Activated CD4-positive, alpha-beta T cell treated with anti-CD3 and anti-CD28 coated beads, Interleukin-2, amount 10 ng/mL, durations not matched to agents 7 days and 5 days (primary cell): ENCODE measurements at regions not wholly inside any gene's neighbourhood (a gene's known extent, or its start where the extent isn't known, plus 50 kb on each side); places are given as distances from the start of the nearest gene placed in this dataset.
A peak's percentile ranks its signal among the peaks of the same experiment; 100 is the strongest.

Source experiments
- CTCF ChIA-PET: fragments of 350-600 bp; sonication (Branson Sonifier 250); formaldehyde crosslinking; loops from one replicate; lab custom pipeline; 2021; ENCODE audit warnings: antibody characterized with exemption; lab: Charles Lee
- POLR2A ChIA-PET: fragments of 350-600 bp; sonication (Branson Sonifier 250); formaldehyde crosslinking; loops from one replicate; lab custom pipeline; 2021; ENCODE audit warnings: antibody characterized with exemption; lab: Charles Lee
- DNase-seq: peaks from one replicate; pipeline ENCODE4 v3.0.0-alpha.2; 2020
- H3K27ac Mint-ChIP-seq: one replicate; pipeline ENCODE4 v1.8.0; 2021; ENCODE audit warnings: mild to moderate bottlenecking, moderate library complexity, mixed read lengths
- H3K27me3 Mint-ChIP-seq: one replicate; pipeline ENCODE4 v1.8.0; 2021; ENCODE audit warnings: mixed read lengths
- H3K36me3 Mint-ChIP-seq: one replicate; pipeline ENCODE4 v1.8.0; 2021; ENCODE audit warnings: low read depth, mixed read lengths
- H3K4me1 Mint-ChIP-seq: one replicate; pipeline ENCODE4 v1.8.0; 2021; ENCODE audit warnings: mixed read lengths
- H3K4me3 Mint-ChIP-seq: one replicate; pipeline ENCODE4 v1.8.0; 2021; ENCODE audit warnings: mild to moderate bottlenecking, moderate library complexity, mixed read lengths
- H3K9me3 Mint-ChIP-seq: one replicate; pipeline ENCODE4 v1.8.0; 2021; ENCODE audit warnings: mixed read lengths

- ChIA-PET CTCF (no interaction called here), POLR2A (no interaction called here)
- Mint-ChIP-seq H3K9me3 (no peaks in the 10 kb centered on the region), H3K4me3 (no peak overlapping the region), H3K4me1 (no peaks in the 10 kb centered on the region), H3K27ac (no peak overlapping the region), H3K27me3 (peaks cover 3% of the 10 kb centered on the region), H3K36me3 (no peaks in the 10 kb centered on the region)
- no peak for DNase-seq
Measured at GRCh38 chr2:15736396-15737180, 144.9 kb downstream of the DDX1 start.

GRCh38 chr2:15737314-15738224 is 145.9 kb downstream of the DDX1 start:
- CTCF ChIA-PET: no interaction called here
- no peaks in the 10 kb centered on the region for H3K4me1 Mint-ChIP-seq

GRCh38 chr2:15738225-15738546 is 146.5 kb downstream of the DDX1 start:
- CTCF ChIA-PET: no interaction called here
- Mint-ChIP-seq H3K36me3 (no peaks in the 10 kb centered on the region), H3K4me3 (no peak overlapping the region), H3K4me1 (no peaks in the 10 kb centered on the region), H3K27ac (no peak overlapping the region), H3K27me3 (peaks cover 6% of the 10 kb centered on the region), H3K9me3 (no peaks in the 10 kb centered on the region)
- POLR2A ChIA-PET: no interaction called here
- DNase-seq: no peak

More at GRCh38 chr2:15737314-15738224, 145.9 kb downstream of the DDX1 start:
- no peak overlapping the region for H3K27ac Mint-ChIP-seq
- no peak for DNase-seq
- no peaks in the 10 kb centered on the region for H3K9me3 Mint-ChIP-seq
- peaks cover 6% of the 10 kb centered on the region for H3K27me3 Mint-ChIP-seq
- POLR2A ChIA-PET: no interaction called here
- no peaks in the 10 kb centered on the region for H3K36me3 Mint-ChIP-seq
- no peak overlapping the region for H3K4me3 Mint-ChIP-seq

GRCh38 chr2:15738943-15739342 is 147.3 kb downstream of the DDX1 start:
- peaks cover 6% of the 10 kb centered on the region for H3K27me3 Mint-ChIP-seq
- H3K4me3 Mint-ChIP-seq: no peak overlapping the region
- H3K27ac Mint-ChIP-seq: no peak overlapping the region
- no peaks in the 10 kb centered on the region for H3K4me1 Mint-ChIP-seq
- no peaks in the 10 kb centered on the region for H3K9me3 Mint-ChIP-seq
- no peak for DNase-seq
- ChIA-PET POLR2A (no interaction called here), CTCF (no interaction called here)
- H3K36me3 Mint-ChIP-seq: no peaks in the 10 kb centered on the region

- H3K27me3 Mint-ChIP-seq: peaks cover 6% of the 10 kb centered on the region
- DNase-seq: no peak
- H3K4me3 Mint-ChIP-seq: no peak overlapping the region
- no peak overlapping the region for H3K27ac Mint-ChIP-seq
- no peaks in the 10 kb centered on the region for H3K36me3 Mint-ChIP-seq
- POLR2A ChIA-PET: no interaction called here
- CTCF ChIA-PET: no interaction called here
- no peaks in the 10 kb centered on the region for H3K9me3 Mint-ChIP-seq
- H3K4me1 Mint-ChIP-seq: no peaks in the 10 kb centered on the region
Measured at GRCh38 chr2:15744820-15745219, 153.2 kb downstream of the DDX1 start.

GRCh38 chr2:15745350-15745749 is 153.7 kb downstream of the DDX1 start:
- Mint-ChIP-seq H3K36me3 (no peaks in the 10 kb centered on the region), H3K9me3 (no peaks in the 10 kb centered on the region), H3K4me3 (no peak overlapping the region), H3K4me1 (no peaks in the 10 kb centered on the region), H3K27ac (no peak overlapping the region), H3K27me3 (peaks cover 6% of the 10 kb centered on the region)
- DNase-seq: no peak
- CTCF ChIA-PET: no interaction called here
- POLR2A ChIA-PET: no interaction called here

- CTCF ChIA-PET: no interaction called here
- no peak overlapping the region for H3K4me3 Mint-ChIP-seq
- DNase-seq: no peak
- POLR2A ChIA-PET: no interaction called here
- no peaks in the 10 kb centered on the region for H3K36me3 Mint-ChIP-seq
- no peak overlapping the region for H3K27ac Mint-ChIP-seq
- no peaks in the 10 kb centered on the region for H3K9me3 Mint-ChIP-seq
- H3K4me1 Mint-ChIP-seq: no peaks in the 10 kb centered on the region
- H3K27me3 Mint-ChIP-seq: peaks cover 3% of the 10 kb centered on the region
Measured at GRCh38 chr2:15745907-15746702, 154.4 kb downstream of the DDX1 start.

GRCh38 chr2:15746703-15747550 is 155.3 kb downstream of the DDX1 start:
- Mint-ChIP-seq H3K27me3 (peaks cover 3% of the 10 kb centered on the region), H3K27ac (no peak overlapping the region), H3K4me3 (no peak overlapping the region), H3K9me3 (no peaks in the 10 kb centered on the region), H3K36me3 (no peaks in the 10 kb centered on the region), H3K4me1 (no peaks in the 10 kb centered on the region)
- DNase-seq: no peak
- POLR2A ChIA-PET: no interaction called here
- CTCF ChIA-PET: interaction anchor here (0.6 kb wide), 1 partner anchor 47 kb away, joined by 4 read pairs; no protein-coding TSS in a partner anchor

GRCh38 chr2:15747603-15748471 is 156.2 kb downstream of the DDX1 start:
- Mint-ChIP-seq H3K4me3 (no peak overlapping the region), H3K4me1 (no peaks in the 10 kb centered on the region), H3K36me3 (no peaks in the 10 kb centered on the region), H3K27me3 (no peaks in the 10 kb centered on the region), H3K9me3 (no peaks in the 10 kb centered on the region), H3K27ac (no peak overlapping the region)
- ChIA-PET POLR2A (no interaction called here), CTCF (interaction anchor here (0.6 kb wide), 1 partner anchor 48 kb away, joined by 4 read pairs; no protein-coding TSS in a partner anchor)
- DNase-seq: no peak

- no peaks in the 10 kb centered on the region for H3K9me3 Mint-ChIP-seq
- H3K36me3 Mint-ChIP-seq: no peaks in the 10 kb centered on the region
- ChIA-PET CTCF (no interaction called here), POLR2A (no interaction called here)
- H3K27ac Mint-ChIP-seq: no peak overlapping the region
- H3K4me3 Mint-ChIP-seq: no peak overlapping the region
- no peaks in the 10 kb centered on the region for H3K4me1 Mint-ChIP-seq
- H3K27me3 Mint-ChIP-seq: no peaks in the 10 kb centered on the region
- peak; percentile 9 for DNase-seq
Measured at GRCh38 chr2:15748736-15749323, 157.2 kb downstream of the DDX1 start.
